Lung (tissue), 11 donors: ENCODE measurements at regions not wholly inside any gene's neighbourhood (a gene's known extent, or its start where the extent isn't known, plus 50 kb on each side); places are given as distances from the start of the nearest gene placed in this dataset.

ENCODE experiments used
- ATAC-seq: fragments of 200-7000 bp; cut with Tn5 transposase; one replicate; pipeline ENCODE4 v1.9.1; 2020; ENCODE audit warnings: moderate number of reproducible peaks; ENCODE audit not compliant: insufficient read depth, low FRiP score
- DNase-seq, 3 donors: peaks; one replicate each; pipeline ENCODE4 v3.0.0-alpha.2; 2013 to 2017
- H3K27ac ChIP-seq, 2 donors: one replicate each; pipeline ENCODE4 v1.5.1; 2013; ENCODE audit warnings: mild to moderate bottlenecking in 2 of 2, moderate library complexity in 2 of 2, control low read depth in 1 of 2, inconsistent platforms in 1 of 2, low read depth in 1 of 2, low read length in 1 of 2
- H3K27me3 ChIP-seq, 3 donors: one replicate each; pipeline ENCODE4 v1.5.1; 2013; ENCODE audit warnings: low read length in 2 of 3; ENCODE audit not compliant: control insufficient read depth in 3 of 3, insufficient read depth in 3 of 3
- H3K36me3 ChIP-seq, 4 donors: one replicate each; pipeline ENCODE4 v1.5.1; 2013; ENCODE audit warnings: low read length in 4 of 4, mild to moderate bottlenecking in 1 of 4, moderate library complexity in 1 of 4; ENCODE audit not compliant: control insufficient read depth in 4 of 4, insufficient read depth in 4 of 4
- H3K4me1 ChIP-seq, 5 donors: one replicate each; pipeline ENCODE4 v1.5.1; 2013; ENCODE audit warnings: low read length in 5 of 5, mild to moderate bottlenecking in 2 of 5, moderate library complexity in 1 of 5; ENCODE audit not compliant: control insufficient read depth in 5 of 5, insufficient read depth in 5 of 5
- H3K4me3 ChIP-seq: one replicate; pipeline ENCODE4 v1.5.1; 2013; ENCODE audit warnings: mild to moderate bottlenecking, control low read depth, moderate library complexity
- H3K9ac ChIP-seq, 2 donors: one replicate each; pipeline ENCODE4 v1.5.1; 2013; ENCODE audit warnings: low read length in 2 of 2, control low read depth in 1 of 2; ENCODE audit not compliant: insufficient read depth in 1 of 2
- H3K9me3 ChIP-seq, 4 donors: one replicate each; pipeline ENCODE4 v1.5.1; 2013; ENCODE audit warnings: low read length in 3 of 4, mild to moderate bottlenecking in 1 of 4, moderate library complexity in 1 of 4; ENCODE audit not compliant: control insufficient read depth in 4 of 4, insufficient read depth in 3 of 4
- CTCF ChIP-seq: IDR thresholded peaks from 2 replicates; pipeline ENCODE4 v1.5.1; 2012; ENCODE audit warnings: mild to moderate bottlenecking; ENCODE audit errors: control extremely low read depth, extremely low read depth
- WGBS, 2 donors: extraction: QIAGEN DNeasy Blood & Tissue Kit; methylation state at CpG; one replicate each; pipeline ENCODE4 v1.1.7; 2013; 5-methylcytosine and 5-hydroxymethylcytosine counted together
- donor health status: control.
- donor health status: control.
- donor health status: Bipolar disorder and iron deficiency.
- donor health status: healthy.
- donor health status: DM: yes; HTN: yes; CAD: no.

GRCh38 chr5:147169901-147170300, 64.9 kb upstream of the STK32A start:
- ATAC-seq = no peak
- no peaks in the 10 kb centered on the region for H3K36me3 ChIP-seq
- H3K9me3 ChIP-seq = no peaks in the 10 kb centered on the region
- 86 to 89% methylated on average over 3 of the region's 3 CpGs for WGBS, 2 donors
- TF ChIP-seq CTCF = no peak
- no peaks in the 10 kb centered on the region for H3K4me1 ChIP-seq
- no peak for DNase-seq
- no peak overlapping the region for H3K9ac ChIP-seq
- no peaks in the 10 kb centered on the region for H3K27me3 ChIP-seq
- H3K4me3 ChIP-seq = no peak overlapping the region
- no peak overlapping the region for H3K27ac ChIP-seq

- no peak for ATAC-seq
- H3K36me3 ChIP-seq = no peaks in the 10 kb centered on the region
Observed at GRCh38 chr5:147170603-147171002, 64.2 kb upstream of the STK32A start.

GRCh38 chr5:147174671-147175265, 60.1 kb upstream of the STK32A start:
- 90 to 92% methylated on average over 2 of the region's 2 CpGs for WGBS, 2 donors
- no peak for ATAC-seq
- H3K27ac ChIP-seq = no peak overlapping the region

More at GRCh38 chr5:147170603-147171002, 64.2 kb upstream of the STK32A start:
- no peaks in the 10 kb centered on the region for H3K4me1 ChIP-seq
- H3K27ac ChIP-seq = no peak overlapping the region
- DNase-seq = peak in 2 of 3 donors; percentile 18 to 24
- no peak overlapping the region for H3K9ac ChIP-seq
- no peaks in the 10 kb centered on the region for H3K27me3 ChIP-seq
- no peak overlapping the region for H3K4me3 ChIP-seq
- WGBS, 2 donors = 49 to 50% methylated on average over 4 of the region's 4 CpGs
- H3K9me3 ChIP-seq = no peaks in the 10 kb centered on the region
- no peak for TF ChIP-seq CTCF

More at GRCh38 chr5:147174671-147175265, 60.1 kb upstream of the STK32A start:
- no peak for DNase-seq
- Histone ChIP-seq H3K36me3 (no peaks in the 10 kb centered on the region), H3K9ac (no peak overlapping the region), H3K4me3 (no peak overlapping the region), H3K4me1 (no peaks in the 10 kb centered on the region), H3K9me3 (no peaks in the 10 kb centered on the region), H3K27me3 (no peaks in the 10 kb centered on the region)
- TF ChIP-seq CTCF = no peak
